GM21447 (cell line): ENCODE measurements at regions not wholly inside any gene's neighbourhood (a gene's known extent, or its start where the extent isn't known, plus 50 kb on each side); places are given as distances from the start of the nearest gene placed in this dataset.

ENCODE experiments used
- ATAC-seq: cut with Tn5 transposase; IDR thresholded peaks from one replicate; pipeline ENCODE4 v1.9.1; 2021; ENCODE audit not compliant: unreplicated experiment

GRCh38 chr5:18312016-18312415 is 677.8 kb downstream of the TAF11L14 start:
- ATAC-seq = no peak

- ATAC-seq = no peak
These were observed 680.0 kb downstream of the TAF11L14 start for GRCh38 chr5:18314192-18314778.

- ATAC-seq = no peak
These were observed 687.1 kb downstream of the TAF11L14 start for GRCh38 chr5:18321262-18321942.

GRCh38 chr5:18323891-18324290 is 689.6 kb downstream of the TAF11L14 start:
- ATAC-seq = no peak

DNA sequence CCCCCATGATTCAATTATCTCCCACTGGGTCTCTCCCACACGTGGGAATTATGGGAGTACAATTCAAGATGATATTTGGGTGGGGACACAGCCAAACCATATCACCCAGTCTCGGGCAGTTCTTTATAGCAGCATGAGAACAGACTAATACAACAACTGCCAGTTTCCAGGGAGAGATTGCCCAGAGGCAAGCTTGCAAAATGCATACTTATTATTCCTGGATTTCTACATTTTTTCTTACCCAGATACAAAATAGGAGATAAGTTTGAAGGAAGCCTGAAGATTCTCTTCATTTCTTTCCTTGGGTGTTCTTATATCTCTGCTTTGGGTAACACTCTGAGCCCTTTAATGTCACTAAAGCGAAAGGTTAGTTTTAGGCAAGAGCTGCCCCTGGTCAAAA is 691.2 kb downstream of the TAF11L14 start:
- no peak for ATAC-seq

- no peak for ATAC-seq
These were observed 695.1 kb downstream of the TAF11L14 start for GRCh38 chr5:18329328-18329727.

GRCh38 chr5:18333841-18334240 is 699.6 kb downstream of the TAF11L14 start:
- no peak for ATAC-seq

- ATAC-seq = no peak
These were observed 700.7 kb downstream of the TAF11L14 start for GRCh38 chr5:18334949-18335348.

- ATAC-seq = no peak
These were observed 720.6 kb downstream of the TAF11L14 start for GRCh38 chr5:18354828-18355227.

GRCh38 chr5:18357486-18357885 is 723.2 kb downstream of the TAF11L14 start:
- no peak for ATAC-seq

GRCh38 chr5:18366234-18366633 is 732.0 kb downstream of the TAF11L14 start:
- no peak for ATAC-seq

GRCh38 chr5:18370531-18370930 is 736.3 kb downstream of the TAF11L14 start:
- no peak for ATAC-seq

DNA sequence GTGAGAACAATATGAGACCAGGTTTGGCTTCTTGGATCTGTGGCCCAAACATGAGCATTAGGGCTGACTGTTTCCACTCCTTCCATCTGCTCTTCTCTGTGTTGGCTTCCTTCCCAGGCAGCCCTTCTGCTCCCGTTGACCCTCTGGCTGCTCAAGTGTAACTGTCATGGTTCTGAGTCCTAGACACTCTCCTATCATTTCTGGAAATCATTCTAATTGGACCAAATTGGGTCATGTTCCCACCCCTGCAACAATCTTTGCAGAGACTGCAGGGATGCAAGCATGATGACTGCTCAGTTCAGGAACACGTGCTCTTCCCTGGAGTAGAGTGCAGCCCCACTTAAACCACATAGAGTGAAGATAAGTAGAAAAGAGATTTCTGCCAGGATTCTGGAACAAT is 741.4 kb downstream of the TAF11L14 start:
- no peak for ATAC-seq

GRCh38 chr5:18378066-18378465 is 743.8 kb downstream of the TAF11L14 start:
- no peak for ATAC-seq

- no peak for ATAC-seq
These were observed 744.9 kb downstream of the TAF11L14 start for GRCh38 chr5:18379189-18379588.

GRCh38 chr5:18380729-18381362 is 746.6 kb downstream of the TAF11L14 start:
- ATAC-seq = no peak

GRCh38 chr5:18393565-18394442 is 759.5 kb downstream of the TAF11L14 start:
- ATAC-seq = peak; percentile 87

DNA sequence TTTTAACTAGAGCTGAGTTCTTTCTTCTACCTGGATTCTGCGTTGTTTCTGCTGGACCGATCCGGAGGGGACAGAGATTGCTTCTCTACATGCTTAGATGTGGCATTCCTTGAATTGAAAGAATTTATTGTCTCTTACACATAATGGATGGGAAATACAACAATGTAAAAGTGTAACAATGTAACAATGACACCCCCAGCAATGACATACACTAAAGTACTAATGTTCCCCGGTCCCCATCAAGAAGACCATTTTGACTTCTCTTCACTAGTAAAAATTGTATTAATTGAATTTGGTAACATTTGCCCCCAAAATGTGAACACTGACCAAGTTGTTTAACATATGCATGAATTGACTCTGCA is 760.2 kb downstream of the TAF11L14 start:
- ATAC-seq = no peak

DNA sequence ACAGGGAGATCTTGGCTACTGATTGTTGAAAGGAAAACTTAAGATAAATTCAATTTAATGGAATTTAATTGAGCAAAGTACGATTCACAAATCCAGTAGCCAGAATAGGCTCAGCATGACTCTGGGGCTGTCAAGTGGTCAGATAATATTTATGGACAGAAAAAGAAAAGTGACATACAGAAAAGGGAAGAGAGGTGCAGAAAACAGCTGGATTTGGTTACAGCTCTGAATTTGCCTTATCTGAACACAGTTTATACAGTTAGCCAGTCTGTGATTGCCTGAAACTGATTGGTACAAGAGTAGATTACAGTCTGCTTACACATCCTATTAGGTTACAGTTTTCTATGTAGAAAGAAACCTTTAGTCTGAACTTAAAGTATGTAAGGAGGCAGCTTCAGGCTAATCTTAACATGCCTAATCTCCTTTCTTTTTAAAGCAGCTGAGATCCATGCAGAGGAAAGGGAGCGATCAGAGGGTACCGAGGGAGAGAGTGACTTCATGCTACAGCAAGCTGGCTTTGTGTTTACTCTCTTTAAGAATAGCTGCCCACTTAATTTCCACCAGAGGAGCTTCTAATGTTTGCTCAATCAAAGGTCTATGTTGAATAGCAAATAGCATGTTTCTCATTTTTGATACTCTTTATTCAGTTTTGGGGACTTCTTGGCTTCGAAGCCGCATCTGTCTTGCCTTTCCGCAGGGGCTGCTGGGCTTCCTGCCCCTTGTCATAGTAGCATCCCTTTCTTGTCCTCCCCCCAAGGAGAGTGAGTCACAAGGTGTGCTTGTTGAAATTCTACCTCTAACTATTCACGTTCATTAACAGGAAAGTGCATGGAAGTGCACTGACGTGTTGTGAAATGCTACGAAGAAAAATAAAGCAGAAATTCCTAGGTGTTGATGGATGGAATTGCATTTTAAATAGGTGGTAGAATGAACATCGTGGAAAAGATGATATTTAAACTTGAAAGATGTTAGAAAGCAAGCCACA is 761.2 kb downstream of the TAF11L14 start:
- ATAC-seq = no peak

DNA sequence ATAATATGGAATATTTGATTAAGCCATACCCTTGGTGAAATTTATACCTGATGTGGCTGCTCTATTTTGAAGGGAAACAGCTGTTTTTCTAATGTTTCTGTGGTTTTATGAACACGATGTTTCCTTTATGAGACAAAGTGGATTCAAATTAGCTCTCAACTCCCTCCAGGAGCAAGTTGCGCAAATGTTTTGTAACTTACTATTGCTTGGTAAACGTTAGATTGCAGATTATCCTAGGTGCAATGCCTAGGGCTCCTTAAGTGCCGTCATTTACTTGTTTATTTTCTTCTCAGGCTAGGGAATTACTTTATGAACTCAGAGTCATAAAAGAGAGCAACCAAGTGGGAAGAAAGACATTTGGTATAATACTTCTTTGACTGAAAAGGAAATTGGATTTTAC is 763.1 kb downstream of the TAF11L14 start:
- ATAC-seq = no peak
